NCI-H1417 (cell line): ENCODE measurements at regions not wholly inside any gene's neighbourhood (a gene's known extent, or its start where the extent isn't known, plus 50 kb on each side); places are given as distances from the start of the nearest gene placed in this dataset.

Experiments
- DNase-seq, 3 experiments: peaks; one replicate each; lab custom pipeline; 2025; lab: John Stamatoyannopoulos, UW

DNA sequence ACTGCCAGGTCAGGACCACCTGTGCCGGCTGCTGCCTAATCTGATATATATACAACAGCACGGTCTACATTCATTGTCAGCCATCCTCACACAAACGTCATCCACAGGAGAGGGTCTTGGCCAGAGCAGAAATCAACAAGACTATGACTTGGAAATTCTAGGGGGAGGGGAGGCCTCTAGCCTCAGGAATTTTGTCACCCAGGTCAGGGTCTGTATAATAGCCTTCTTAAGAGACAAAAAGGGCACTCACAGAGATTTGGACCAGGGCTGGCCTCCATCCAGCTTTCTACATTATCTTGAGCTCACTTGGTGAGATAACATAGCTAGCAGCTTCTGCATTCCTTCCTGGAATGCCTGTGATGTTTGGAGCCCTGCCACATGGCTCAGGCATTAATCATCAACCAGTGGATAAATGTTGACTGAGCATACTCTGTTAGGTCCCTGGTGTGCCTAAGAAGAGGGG is 50.4 kb upstream of the CTIF start:
- DNase-seq: no peak

DNA sequence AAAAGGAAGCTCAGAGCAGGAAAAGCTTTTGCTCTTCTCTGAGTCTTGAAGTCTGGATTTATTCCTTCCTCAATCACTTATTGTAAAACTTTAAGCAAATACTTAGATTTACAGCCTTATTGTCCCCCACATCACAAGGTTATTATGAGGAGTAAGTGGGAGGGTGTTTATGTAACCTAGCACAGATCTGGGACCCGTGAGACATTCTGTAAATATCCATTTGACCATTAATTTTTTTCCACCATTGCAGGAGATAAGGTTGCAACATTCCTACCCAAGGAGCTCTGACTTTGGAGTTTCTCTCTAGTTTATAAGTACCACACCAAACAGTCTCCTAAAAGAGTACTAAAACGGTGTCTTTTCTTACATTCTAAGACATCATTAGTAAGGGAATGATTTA is 52.1 kb upstream of the CTIF start:
- no peak for DNase-seq

DNA sequence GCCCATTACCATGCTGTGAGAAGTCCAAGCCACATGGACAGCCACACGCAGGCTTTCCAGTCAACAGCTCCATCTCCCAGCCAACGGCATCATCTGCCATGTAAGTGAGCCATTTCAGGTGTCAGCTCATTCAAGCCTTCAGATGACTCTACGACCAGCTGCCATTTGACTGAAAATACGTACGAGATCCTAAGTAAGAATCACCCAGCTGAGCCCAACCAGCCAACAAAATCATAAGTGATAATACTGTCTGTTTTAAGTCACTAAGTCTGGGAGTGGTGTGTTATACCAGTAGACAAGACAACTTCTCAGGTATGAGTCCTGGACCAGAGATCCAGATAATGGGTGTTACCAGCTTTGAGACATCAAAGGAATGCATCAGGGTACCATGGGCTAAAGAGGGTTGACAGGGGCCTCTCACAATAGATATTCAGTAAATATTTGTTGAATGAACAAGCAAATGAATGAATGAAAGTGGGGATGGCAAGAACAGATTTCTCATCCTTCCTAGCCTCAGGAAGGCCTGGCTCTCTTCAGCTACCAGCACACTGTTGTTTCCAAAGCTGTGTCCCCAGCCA is 52.9 kb upstream of the CTIF start:
- no peak for DNase-seq

DNA sequence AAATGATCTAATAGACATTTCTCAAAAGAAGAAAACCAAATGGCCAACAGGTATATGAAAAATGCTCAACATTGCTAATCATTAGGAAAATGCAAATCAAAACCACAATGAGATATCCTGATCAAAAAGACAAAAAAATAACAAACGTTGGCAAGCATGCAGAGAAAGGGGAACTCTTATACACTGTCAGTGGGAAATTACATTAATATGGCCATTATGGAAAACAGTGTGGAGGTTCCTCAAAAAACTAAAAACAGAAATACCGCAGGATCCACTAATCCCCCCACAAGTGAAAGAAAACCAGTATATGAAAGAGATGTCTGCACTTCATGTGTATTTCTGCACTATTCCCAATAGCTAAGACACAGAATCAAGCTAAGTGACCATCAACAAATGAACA is 57.7 kb upstream of the CTIF start:
- no peak for DNase-seq

DNA sequence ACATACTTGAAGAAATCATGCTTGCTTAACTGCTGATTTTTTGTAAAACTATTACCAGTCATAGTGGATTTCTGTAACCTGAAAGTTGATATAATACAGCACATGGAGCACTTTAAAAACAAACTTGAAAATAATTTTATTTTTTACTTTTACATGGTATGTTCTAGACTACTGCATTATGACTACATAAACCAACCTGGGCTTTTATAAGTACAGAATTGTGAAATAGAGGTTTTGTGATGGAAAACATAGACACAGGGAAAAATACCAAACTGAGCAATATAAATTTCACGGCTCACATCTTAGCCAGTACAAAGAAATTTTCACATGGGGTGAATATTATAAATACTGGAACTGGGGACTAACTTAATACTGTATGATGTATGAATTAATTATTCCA is 59.3 kb upstream of the CTIF start:
- no peak for DNase-seq

DNA sequence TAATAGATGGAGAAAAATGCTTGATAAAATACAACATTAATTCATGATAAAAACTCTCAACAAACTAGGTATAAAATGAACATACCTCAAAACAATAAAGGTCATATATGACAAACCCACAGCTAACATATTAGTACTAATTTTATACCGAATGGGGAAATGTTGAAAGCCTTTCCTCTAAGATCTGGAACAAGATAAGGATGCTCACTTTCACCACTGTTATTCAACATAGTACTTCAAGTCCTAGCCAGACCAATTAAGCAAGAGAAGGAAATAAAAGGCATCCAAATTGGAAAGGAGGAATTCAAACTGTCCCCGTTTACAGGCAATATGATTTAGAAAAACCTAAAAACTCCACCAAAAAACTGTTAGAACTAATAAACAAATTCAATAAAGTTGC is 61.5 kb upstream of the CTIF start:
- DNase-seq: no peak

DNA sequence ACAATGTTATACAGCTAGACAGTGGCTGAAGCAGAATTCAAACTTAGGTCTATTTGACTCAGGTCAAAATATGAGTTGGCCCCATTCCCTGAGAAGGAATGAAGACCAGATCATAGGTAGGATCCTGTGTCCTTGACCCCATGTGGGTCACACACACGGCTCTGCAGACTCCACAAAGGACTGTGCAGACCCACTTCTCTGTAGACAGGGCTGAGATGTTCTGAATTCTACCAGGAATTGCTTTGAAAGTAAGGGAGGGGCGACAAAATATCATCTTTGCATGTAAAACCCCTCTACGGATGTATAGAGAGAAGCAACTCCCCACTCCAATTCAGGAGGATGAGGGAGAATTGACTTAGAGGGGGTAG is 62.3 kb upstream of the CTIF start:
- no peak for DNase-seq

DNA sequence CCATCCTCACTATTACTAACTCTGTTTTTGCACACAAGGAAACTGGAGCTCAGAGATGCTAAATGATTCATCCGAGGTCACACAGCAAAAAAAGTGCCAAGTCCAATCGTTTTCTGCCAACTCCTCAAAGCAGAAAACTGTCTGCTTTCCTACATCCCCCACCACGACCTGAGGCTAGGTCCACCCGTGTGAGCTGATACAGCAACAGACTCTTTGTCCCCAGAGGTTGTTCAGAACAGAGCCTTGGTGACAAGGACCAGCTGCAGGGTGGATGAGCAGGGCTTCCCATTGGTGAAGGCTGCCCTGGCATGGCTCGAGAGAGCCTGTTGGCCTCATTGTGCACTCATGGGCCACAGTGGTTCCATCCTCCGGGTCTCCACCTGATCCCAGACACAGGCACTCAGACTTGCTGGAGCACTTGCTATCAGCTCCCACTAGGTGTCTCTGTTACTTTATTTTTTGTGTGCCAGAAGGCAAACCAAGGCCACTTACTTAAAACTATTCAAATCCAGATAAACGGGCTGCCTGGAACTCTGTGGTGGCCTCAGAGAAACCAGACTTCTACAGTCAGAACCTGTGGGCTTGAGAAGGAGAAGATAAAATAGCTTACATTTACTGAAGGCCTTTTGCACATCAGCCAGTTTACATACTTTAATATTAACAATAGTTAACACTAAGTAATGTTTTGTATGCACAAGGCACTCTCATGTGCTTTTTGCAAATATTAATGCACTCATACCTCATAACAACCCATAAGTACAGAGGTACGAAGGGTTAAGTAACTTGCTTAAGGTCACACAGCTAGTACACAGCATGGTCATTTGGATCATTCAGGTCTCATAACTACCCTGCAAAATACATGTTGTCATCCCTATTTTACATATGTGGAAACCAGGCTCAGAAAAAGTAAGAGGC is 62.9 kb upstream of the CTIF start:
- DNase-seq: peak; percentile 56 to 89 (median 66)

DNA sequence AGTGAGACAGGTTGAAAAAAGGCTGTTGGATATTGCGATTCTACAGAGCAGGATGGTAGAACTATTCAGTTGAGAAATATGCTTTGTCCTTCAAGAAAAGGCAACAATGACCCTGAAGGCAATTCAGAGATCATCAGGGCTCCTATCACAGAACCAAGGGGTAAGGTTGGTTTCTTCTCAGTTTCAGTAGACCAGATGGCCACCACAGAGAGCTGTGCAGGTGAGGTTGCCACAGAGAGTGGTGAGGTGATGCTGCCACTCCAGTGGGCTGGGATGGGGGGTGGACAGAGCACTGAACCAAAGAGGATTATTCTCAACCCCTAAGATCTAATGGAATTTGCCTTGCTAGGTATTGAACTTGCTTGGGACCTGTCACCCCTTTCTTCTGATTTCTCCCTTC is 64.6 kb upstream of the ZBTB7C start:
- no peak for DNase-seq

DNA sequence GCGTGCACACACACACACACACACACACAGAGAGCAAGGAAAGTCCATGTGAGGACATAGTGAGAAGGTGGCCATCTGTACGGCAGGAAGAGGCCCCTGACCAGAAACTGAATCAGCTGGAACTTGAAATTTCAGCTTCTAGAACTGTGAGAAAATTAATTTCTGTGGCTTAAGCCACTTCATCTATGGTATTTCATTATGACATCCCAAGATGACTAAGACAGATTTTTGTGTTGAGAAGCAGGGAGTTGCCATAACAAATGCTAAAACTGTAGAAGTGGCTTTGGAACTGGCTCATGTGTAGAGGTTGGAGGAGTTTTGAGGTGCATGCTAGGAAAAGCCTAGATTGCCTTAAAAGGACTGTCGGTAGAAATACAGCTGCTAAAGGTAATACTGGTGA is 63.4 kb upstream of the ZBTB7C start:
- no peak for DNase-seq

DNA sequence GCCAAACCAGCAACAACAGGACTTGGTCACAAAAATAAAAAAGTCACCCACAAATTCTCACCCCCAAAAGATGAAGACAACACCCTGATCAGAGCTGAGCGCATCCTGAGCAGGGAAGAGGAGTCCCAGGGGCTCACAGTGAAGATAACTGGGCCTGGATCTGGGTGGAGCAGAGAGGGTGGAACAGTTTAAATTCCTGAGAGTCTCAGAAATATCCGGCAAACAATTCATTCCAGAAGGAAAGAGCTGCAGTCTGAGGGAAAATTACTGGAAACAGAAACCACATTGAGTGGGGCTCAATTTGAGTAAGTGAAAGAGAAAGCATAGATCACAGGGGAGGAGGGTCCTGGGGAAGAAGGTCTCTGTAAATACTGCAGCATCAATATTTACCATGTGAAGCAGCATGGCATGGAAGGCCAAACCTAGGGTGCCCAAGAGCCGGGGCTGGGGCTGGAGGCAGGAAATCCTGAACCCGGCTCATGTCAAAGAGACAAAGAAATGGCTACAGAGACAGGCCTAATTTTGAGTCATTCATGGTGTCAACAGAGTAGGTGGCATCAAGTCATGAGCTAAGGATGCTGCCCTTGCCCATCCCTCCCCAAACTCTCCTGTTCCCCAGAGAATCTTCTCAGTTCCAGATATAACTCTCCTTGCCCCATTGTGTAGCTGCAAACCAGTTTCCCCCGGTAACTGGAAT is 61.4 kb upstream of the ZBTB7C start:
- DNase-seq: no peak

DNA sequence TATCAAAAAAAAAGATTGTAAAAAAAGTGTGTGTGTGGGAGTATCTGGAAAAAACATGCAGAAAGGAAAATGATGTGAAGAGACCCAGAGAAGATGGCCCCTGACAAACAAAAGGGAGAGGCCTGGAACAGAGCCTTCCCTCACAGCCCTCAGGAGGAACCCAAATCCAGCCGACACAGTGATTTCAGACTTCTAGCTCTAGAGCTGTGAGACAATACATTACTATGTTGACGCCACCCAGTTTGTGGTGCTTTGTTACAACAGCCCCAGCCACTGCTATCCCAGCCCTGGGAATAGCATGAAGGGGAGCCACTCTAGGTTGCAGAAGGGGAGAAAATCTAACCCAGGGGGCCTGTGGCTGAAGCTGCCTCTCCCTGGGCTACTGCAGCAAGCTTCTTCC is 59.0 kb upstream of the ZBTB7C start:
- no peak for DNase-seq

DNA sequence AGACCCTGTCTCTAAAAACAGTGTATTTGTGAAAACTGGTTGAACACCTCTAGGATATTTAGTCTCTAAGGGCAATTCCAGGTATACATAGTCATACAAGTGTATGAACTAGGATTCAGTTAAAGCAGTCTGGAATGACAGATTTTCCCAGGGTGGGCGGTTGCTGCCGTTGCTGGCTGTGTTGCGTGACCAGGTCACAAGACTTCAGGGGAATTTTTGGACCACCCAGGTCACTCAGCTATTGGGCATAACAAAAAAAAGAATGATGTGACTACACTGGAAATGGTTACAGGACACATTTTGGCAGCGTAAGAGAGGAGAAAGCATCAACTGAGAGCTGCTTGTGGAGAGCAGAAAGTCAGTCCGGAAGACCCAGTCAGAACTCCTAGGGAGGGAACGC is 58.0 kb upstream of the ZBTB7C start:
- DNase-seq: no peak

DNA sequence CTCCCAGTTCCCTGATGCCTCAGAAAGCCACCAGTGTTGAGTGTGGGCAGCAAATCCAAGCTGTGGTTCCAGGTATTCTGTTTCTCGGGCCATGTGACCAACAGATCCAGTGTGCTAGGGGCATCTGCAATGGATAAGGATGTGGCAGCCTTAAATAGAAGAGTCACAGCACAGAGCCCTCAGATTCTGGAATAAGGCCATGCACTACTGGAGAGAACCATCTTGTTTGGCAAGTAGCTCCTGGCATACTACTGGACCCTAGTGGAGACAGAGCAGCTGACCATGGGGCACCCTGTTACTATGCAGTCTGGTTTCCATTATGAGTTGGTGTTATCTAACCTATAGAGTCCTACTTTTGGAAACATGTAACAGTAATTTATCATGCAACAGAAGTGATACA is 53.3 kb upstream of the ZBTB7C start:
- no peak for DNase-seq

DNA sequence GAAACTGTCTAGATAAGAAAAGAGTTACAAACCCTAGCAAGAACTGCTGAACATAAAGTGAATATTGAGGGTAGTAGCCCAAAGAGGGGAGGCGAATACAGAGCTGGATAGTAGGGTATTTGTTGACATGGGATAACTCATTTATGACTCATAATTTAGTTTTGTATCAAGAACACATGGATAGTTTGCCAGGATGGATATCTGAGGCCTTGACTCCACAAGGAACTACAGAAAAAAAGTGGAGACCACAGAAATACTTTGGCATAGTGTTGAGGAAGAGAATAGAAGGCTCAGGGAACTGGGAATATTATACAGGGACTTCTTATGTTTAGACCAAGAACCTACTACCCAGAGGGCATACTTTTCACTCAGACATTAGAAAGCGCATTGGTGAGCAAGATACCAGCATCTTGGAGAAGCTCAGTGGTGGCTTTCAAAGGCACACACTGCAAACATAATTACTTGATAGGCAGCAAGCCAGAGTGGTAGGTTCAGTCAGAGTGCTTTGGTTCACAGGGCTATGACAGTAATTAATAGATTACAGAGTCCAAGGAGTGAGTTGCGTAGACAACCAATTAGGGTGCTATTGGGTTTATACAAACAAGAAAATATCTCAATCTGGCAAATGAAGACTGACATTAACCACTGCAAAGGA is 51.9 kb upstream of the ZBTB7C start:
- DNase-seq: peak in 1 of 3 experiments; percentile 44

DNA sequence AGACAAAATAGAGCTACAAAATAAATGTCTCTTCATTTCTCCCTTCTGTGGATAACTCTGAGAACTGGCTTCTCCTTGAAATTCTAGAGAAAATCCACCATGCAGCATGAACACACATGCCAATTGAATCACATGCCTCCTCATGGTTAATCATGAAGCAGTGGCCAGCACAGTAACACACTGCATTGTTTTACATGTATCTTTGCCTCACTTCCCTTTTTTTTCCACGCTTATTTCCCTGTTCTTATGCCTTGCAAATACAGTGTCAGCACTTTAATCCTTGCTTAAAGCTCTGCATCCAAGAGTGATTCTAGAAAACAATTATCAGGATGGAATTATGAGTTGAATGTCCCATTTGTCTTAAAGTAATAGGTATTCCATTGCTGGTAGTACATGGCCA is 50.3 kb upstream of the ZBTB7C start:
- DNase-seq: no peak

DNA sequence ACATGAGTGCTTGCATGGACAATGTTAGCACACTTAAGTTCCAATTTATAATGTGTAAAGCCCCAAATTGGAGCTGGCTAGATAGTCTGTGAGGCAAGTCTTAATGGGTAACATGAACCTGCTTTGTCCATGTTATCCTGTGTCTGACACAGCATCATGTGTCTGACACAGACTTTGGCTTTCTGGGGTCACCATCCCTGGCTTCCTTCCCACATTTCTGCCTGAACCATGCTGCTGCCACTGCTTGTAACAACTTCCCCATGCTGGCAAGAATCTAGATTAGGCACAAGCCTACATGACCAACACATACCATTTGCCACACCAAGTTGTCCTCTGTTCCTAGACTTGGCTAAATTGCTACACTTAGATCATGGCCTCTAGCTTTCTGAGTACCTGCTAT is 49.8 kb upstream of the ZBTB7C start:
- DNase-seq: no peak
